ENCODE measurements at regions not wholly inside any gene's neighbourhood (a gene's known extent, or its start where the extent isn't known, plus 50 kb on each side); places are given as distances from the start of the nearest gene placed in this dataset.

GRCh38 chr1:191371626-191372025, 786.6 kb upstream of the RGS18 start:
- Histone ChIP-seq H3K4me3 (no peak overlapping the region), H4K20me1 (ENCODE audit: insufficient read depth, poor library complexity, severe bottlenecking) (no peaks in the 10 kb centered on the region), H3K9me2 (replicated peaks; ENCODE audit: insufficient read depth) (no peaks in the 10 kb centered on the region), H3K9me3 (ENCODE audit: low read depth) (no peaks in the 10 kb centered on the region), H3K4me2 (no peak overlapping the region), H3K4me1 (ENCODE audit: insufficient read depth) (no peaks in the 10 kb centered on the region), H2AFZ (no peak overlapping the region), H3K27ac (no peak overlapping the region), H3K36me3 (replicated peaks; ENCODE audit: insufficient read depth, low read depth) (no peaks in the 10 kb centered on the region), H3K27me3 (no peaks in the 10 kb centered on the region), H3K79me2 (no peaks in the 10 kb centered on the region)
- no peak for TF ChIP-seq EZH2phosphoT487 (IDR thresholded peaks at IDR 0.05; ENCODE audit: low read depth, severe bottlenecking, unreplicated experiment)
- TF ChIP-seq CTCF (IDR thresholded peaks at IDR 0.05; ENCODE audit: poor library complexity): no peak
- TF ChIP-seq EZH2 (IDR thresholded peaks at IDR 0.05; ENCODE audit: borderline replicate concordance): no peak
- no peak for DNase-seq (ENCODE audit: low spot score)
- WGBS (ENCODE audit: low lambda C conversion rate, missing lambda C conversion rate): 69% methylated on average over 3 of the region's 3 CpGs

- Histone ChIP-seq H3K4me1 (ENCODE audit: insufficient read depth) (no peaks in the 10 kb centered on the region), H4K20me1 (ENCODE audit: insufficient read depth, poor library complexity, severe bottlenecking) (no peaks in the 10 kb centered on the region), H2AFZ (no peak overlapping the region), H3K4me3 (no peak overlapping the region), H3K9me3 (ENCODE audit: low read depth) (no peaks in the 10 kb centered on the region), H3K79me2 (no peaks in the 10 kb centered on the region), H3K36me3 (replicated peaks; ENCODE audit: insufficient read depth, low read depth) (no peaks in the 10 kb centered on the region), H3K4me2 (no peak overlapping the region), H3K27ac (no peak overlapping the region), H3K27me3 (no peaks in the 10 kb centered on the region), H3K9me2 (replicated peaks; ENCODE audit: insufficient read depth) (no peaks in the 10 kb centered on the region)
- DNase-seq (ENCODE audit: low spot score): no peak
- TF ChIP-seq EZH2 (IDR thresholded peaks at IDR 0.05; ENCODE audit: borderline replicate concordance) (no peak), EZH2phosphoT487 (IDR thresholded peaks at IDR 0.05; ENCODE audit: low read depth, severe bottlenecking, unreplicated experiment) (no peak), CTCF (IDR thresholded peaks at IDR 0.05; ENCODE audit: poor library complexity) (no peak)
These were observed 770.0 kb upstream of the RGS18 start for GRCh38 chr1:191388283-191388682.

GRCh38 chr1:191396622-191397021, 761.6 kb upstream of the RGS18 start:
- Histone ChIP-seq H2AFZ (no peak overlapping the region), H3K9me3 (ENCODE audit: low read depth) (no peaks in the 10 kb centered on the region), H3K4me3 (no peak overlapping the region), H3K9me2 (replicated peaks; ENCODE audit: insufficient read depth) (no peaks in the 10 kb centered on the region), H3K27ac (no peak overlapping the region), H3K36me3 (replicated peaks; ENCODE audit: insufficient read depth, low read depth) (no peaks in the 10 kb centered on the region), H3K4me1 (ENCODE audit: insufficient read depth) (no peaks in the 10 kb centered on the region), H3K79me2 (no peaks in the 10 kb centered on the region), H3K27me3 (no peaks in the 10 kb centered on the region), H4K20me1 (ENCODE audit: insufficient read depth, poor library complexity, severe bottlenecking) (no peaks in the 10 kb centered on the region), H3K4me2 (no peak overlapping the region)
- DNase-seq (ENCODE audit: low spot score): no peak
- WGBS (ENCODE audit: low lambda C conversion rate, missing lambda C conversion rate): 77% methylated on average over 5 of the region's 5 CpGs
- TF ChIP-seq CTCF (IDR thresholded peaks at IDR 0.05; ENCODE audit: poor library complexity) (no peak), EZH2phosphoT487 (IDR thresholded peaks at IDR 0.05; ENCODE audit: low read depth, severe bottlenecking, unreplicated experiment) (no peak), EZH2 (IDR thresholded peaks at IDR 0.05; ENCODE audit: borderline replicate concordance) (no peak)

- H3K79me2 ChIP-seq: no peaks in the 10 kb centered on the region
- no peak overlapping the region for H3K4me3 ChIP-seq
- no peak overlapping the region for H3K27ac ChIP-seq
- no peaks in the 10 kb centered on the region for H3K27me3 ChIP-seq
- no peaks in the 10 kb centered on the region for H3K9me2 ChIP-seq (replicated peaks; ENCODE audit: insufficient read depth)
- WGBS (ENCODE audit: low lambda C conversion rate, missing lambda C conversion rate): 88% methylated on average over 4 of the region's 4 CpGs
- H2AFZ ChIP-seq: no peak overlapping the region
- TF ChIP-seq EZH2 (IDR thresholded peaks at IDR 0.05; ENCODE audit: borderline replicate concordance): no peak
- TF ChIP-seq CTCF (IDR thresholded peaks at IDR 0.05; ENCODE audit: poor library complexity): no peak
- no peak for TF ChIP-seq EZH2phosphoT487 (IDR thresholded peaks at IDR 0.05; ENCODE audit: low read depth, severe bottlenecking, unreplicated experiment)
- no peak for DNase-seq (ENCODE audit: low spot score)
- H3K4me2 ChIP-seq: no peak overlapping the region
- no peaks in the 10 kb centered on the region for H3K9me3 ChIP-seq (ENCODE audit: low read depth)
- H3K4me1 ChIP-seq (ENCODE audit: insufficient read depth): no peaks in the 10 kb centered on the region
- H4K20me1 ChIP-seq (ENCODE audit: insufficient read depth, poor library complexity, severe bottlenecking): no peaks in the 10 kb centered on the region
- H3K36me3 ChIP-seq (replicated peaks; ENCODE audit: insufficient read depth, low read depth): no peaks in the 10 kb centered on the region
These were observed 759.7 kb upstream of the RGS18 start for GRCh38 chr1:191398551-191398950.
